ENCODE measurements at regions not wholly inside any gene's neighbourhood (a gene's known extent, or its start where the extent isn't known, plus 50 kb on each side); places are given as distances from the start of the nearest gene placed in this dataset.
A peak's percentile ranks its signal among the peaks of the same experiment; 100 is the strongest.

DNA sequence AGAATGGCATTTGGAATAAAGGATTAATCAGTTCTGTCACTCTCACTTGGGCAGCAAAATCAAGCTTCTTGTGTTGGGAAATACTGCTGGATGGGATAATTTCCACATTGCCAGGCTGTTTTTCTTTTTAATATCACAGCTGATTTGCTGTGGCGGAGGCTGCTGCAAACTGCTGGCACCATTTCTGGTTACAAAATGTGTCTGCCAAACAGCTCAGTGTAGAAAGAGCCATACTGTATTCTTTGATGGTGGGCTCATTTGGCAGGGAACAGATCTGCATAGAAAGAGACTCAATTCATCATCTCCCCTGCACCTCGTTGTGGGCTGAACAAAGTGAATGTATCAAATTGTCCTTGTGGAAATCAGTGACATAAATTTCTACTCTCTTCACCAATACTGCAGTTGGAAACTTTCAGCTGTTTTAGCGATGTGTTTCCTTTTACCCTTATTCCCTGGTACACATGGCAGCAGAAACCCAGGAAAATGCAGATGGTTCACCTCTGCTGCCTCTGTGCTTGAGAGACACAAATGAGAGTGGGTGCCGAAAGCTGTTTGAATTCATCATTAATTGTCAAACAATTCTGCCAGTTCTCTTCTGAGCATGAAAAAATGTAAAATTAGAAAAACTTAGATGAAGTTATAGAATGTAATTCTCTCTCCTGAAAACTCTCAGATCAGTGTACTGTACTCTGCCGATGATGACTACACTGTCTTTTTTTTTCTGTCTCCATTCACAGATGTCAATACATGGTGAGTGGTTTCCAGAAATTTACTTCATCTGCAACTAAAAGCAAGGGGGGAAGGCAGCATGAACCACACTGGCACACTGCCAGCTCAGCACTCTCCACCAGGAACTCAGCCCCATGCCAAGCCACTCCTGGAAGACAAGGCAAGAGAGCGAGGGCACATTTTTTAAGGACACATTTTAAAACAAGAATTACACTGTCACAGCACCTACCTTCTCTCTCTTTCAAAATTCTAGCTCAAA is 75.0 kb downstream of the HMHB1 start:
- TF ChIP-seq YY1 (tag by site-specific recombination; IDR thresholded peaks at IDR 0.05) (no peak), ELK4 (IDR thresholded peaks at IDR 0.05; ENCODE audit: borderline replicate concordance, low read depth, low read length) (no peak), ZNF341 (tag by site-specific recombination; IDR thresholded peaks at IDR 0.05; ENCODE audit: low read depth) (no peak), ZSCAN18 (tag by site-specific recombination; IDR thresholded peaks at IDR 0.05) (no peak), BCL11A (tag by site-specific recombination; IDR thresholded peaks at IDR 0.05; ENCODE audit: low read depth) (no peak), ZNF175 (tag by site-specific recombination; IDR thresholded peaks at IDR 0.05) (no peak), ZNF792 (tag by site-specific recombination; IDR thresholded peaks at IDR 0.05) (no peak), ZNF561 (tag by site-specific recombination; IDR thresholded peaks at IDR 0.05; ENCODE audit: borderline replicate concordance) (peak; percentile 72; the same call in 1 of the 2 replicates), ZFHX2 (tag by site-specific recombination; conservative IDR thresholded peaks at IDR 0.05) (no peak), ZNF707 (tag by site-specific recombination; IDR thresholded peaks at IDR 0.05) (no peak), REST (tag by site-specific recombination; IDR thresholded peaks at IDR 0.05) (no peak)
- TF ChIP-seq, protein P1, sequence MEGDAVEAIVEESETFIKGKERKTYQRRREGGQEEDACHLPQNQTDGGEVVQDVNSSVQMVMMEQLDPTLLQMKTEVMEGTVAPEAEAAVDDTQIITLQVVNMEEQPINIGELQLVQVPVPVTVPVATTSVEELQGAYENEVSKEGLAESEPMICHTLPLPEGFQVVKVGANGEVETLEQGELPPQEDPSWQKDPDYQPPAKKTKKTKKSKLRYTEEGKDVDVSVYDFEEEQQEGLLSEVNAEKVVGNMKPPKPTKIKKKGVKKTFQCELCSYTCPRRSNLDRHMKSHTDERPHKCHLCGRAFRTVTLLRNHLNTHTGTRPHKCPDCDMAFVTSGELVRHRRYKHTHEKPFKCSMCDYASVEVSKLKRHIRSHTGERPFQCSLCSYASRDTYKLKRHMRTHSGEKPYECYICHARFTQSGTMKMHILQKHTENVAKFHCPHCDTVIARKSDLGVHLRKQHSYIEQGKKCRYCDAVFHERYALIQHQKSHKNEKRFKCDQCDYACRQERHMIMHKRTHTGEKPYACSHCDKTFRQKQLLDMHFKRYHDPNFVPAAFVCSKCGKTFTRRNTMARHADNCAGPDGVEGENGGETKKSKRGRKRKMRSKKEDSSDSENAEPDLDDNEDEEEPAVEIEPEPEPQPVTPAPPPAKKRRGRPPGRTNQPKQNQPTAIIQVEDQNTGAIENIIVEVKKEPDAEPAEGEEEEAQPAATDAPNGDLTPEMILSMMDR (tag by site-specific recombination; IDR thresholded peaks at IDR 0.05): no peak
- TF ChIP-seq, protein P2, sequence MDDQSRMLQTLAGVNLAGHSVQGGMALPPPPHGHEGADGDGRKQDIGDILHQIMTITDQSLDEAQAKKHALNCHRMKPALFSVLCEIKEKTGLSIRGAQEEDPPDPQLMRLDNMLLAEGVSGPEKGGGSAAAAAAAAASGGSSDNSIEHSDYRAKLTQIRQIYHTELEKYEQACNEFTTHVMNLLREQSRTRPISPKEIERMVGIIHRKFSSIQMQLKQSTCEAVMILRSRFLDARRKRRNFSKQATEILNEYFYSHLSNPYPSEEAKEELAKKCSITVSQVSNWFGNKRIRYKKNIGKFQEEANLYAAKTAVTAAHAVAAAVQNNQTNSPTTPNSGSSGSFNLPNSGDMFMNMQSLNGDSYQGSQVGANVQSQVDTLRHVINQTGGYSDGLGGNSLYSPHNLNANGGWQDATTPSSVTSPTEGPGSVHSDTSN (CRISPR knock-in tag; IDR thresholded peaks at IDR 0.05): no peak
